ENCODE measurements at regions not wholly inside any gene's neighbourhood (a gene's known extent, or its start where the extent isn't known, plus 50 kb on each side); places are given as distances from the start of the nearest gene placed in this dataset.

DNA sequence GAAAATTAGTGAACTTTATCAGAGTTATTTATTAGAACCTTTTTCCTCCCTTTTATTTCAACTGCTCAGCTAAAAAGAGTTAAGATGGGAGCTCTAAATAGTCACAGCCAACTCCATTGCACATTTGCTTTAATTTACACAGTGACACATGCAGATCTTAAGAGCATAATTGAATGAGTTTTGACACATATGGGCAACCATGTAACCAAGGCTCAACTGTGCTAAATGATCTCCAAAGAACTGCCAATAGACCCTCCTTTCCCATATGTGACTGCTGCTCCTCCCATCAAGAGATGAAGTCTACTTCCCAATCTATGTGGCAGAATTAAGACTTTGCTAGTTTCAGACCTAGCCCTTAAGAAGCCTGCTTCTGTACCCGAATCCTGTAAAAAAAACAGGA lies 960.0 kb downstream of the BCL11B start:
- H3K27ac ChIP-seq = no peak overlapping the region
- TF ChIP-seq, protein P1, sequence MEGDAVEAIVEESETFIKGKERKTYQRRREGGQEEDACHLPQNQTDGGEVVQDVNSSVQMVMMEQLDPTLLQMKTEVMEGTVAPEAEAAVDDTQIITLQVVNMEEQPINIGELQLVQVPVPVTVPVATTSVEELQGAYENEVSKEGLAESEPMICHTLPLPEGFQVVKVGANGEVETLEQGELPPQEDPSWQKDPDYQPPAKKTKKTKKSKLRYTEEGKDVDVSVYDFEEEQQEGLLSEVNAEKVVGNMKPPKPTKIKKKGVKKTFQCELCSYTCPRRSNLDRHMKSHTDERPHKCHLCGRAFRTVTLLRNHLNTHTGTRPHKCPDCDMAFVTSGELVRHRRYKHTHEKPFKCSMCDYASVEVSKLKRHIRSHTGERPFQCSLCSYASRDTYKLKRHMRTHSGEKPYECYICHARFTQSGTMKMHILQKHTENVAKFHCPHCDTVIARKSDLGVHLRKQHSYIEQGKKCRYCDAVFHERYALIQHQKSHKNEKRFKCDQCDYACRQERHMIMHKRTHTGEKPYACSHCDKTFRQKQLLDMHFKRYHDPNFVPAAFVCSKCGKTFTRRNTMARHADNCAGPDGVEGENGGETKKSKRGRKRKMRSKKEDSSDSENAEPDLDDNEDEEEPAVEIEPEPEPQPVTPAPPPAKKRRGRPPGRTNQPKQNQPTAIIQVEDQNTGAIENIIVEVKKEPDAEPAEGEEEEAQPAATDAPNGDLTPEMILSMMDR (IDR thresholded peaks at IDR 0.05) = no peak
- no peak for TF ChIP-seq ZFX (IDR thresholded peaks at IDR 0.05; ENCODE audit: borderline replicate concordance)

- TF ChIP-seq ZFX (IDR thresholded peaks at IDR 0.05; ENCODE audit: borderline replicate concordance) = no peak
- TF ChIP-seq, protein P1 (IDR thresholded peaks at IDR 0.05) = no peak
- no peak overlapping the region for H3K27ac ChIP-seq
Measured at GRCh38 chr14:98321841-98322240, 950.2 kb downstream of the BCL11B start.

- H3K27ac ChIP-seq = no peak overlapping the region
- no peak for TF ChIP-seq ZFX (IDR thresholded peaks at IDR 0.05; ENCODE audit: borderline replicate concordance)
Measured at GRCh38 chr14:98323836-98324235, 948.2 kb downstream of the BCL11B start.

DNA sequence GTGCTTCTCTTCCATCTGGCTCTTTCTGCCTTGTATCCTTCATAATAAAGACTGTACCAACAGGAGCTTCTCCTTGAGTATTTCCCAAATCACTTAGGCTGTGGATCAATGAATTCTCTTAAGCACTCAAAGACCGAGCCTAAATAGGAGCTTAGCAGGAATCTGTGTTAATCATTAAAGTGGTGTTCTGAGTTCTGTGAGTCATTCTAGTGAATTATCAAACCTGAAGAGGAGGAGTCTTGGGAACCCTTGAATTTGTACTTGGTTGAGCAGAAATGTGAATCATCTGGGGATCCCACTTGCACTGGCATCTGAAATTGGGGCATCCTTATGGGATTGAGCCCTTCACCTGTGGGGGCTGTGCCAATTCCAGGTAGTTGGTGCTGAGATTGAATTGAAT lies 946.2 kb downstream of the BCL11B start:
- TF ChIP-seq, protein P1 (IDR thresholded peaks at IDR 0.05) = no peak
- TF ChIP-seq ZFX (IDR thresholded peaks at IDR 0.05; ENCODE audit: borderline replicate concordance) = no peak
- no peak overlapping the region for H3K27ac ChIP-seq

GRCh38 chr14:98328496-98328895 lies 943.5 kb downstream of the BCL11B start:
- H3K27ac ChIP-seq = no peak overlapping the region
- TF ChIP-seq, protein P1 (IDR thresholded peaks at IDR 0.05) = no peak
- no peak for TF ChIP-seq ZFX (IDR thresholded peaks at IDR 0.05; ENCODE audit: borderline replicate concordance)

GRCh38 chr14:98334186-98334585 lies 937.8 kb downstream of the BCL11B start:
- no peak overlapping the region for H3K27ac ChIP-seq
- TF ChIP-seq, protein P1 (IDR thresholded peaks at IDR 0.05) = no peak

DNA sequence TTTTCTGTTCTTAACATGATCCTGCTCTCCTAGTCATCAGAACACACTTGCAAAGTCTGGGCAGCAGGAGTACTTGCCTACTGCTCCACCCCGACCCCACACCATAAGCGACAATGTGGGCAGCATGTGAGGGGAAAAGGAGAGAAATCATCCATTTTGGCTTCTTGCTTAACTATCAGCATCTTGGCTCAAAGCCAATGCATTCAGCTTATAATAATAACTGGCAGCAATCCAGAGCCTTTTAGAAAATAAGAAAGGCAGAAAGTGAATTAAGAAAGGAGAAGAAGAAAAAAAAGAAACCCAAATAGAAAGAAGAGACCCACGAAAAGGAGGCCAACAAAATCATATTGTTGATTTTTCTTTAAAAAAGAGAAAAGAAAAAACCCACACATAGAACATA lies 930.8 kb downstream of the BCL11B start:
- no peak overlapping the region for H3K27ac ChIP-seq
- TF ChIP-seq ZFX (IDR thresholded peaks at IDR 0.05; ENCODE audit: borderline replicate concordance) = no peak
- TF ChIP-seq, protein P1 (IDR thresholded peaks at IDR 0.05) = no peak

- no peak for TF ChIP-seq ZFX (IDR thresholded peaks at IDR 0.05; ENCODE audit: borderline replicate concordance)
- TF ChIP-seq, protein P1 (IDR thresholded peaks at IDR 0.05) = no peak
- no peak overlapping the region for H3K27ac ChIP-seq
Measured at GRCh38 chr14:98345161-98345560, 926.8 kb downstream of the BCL11B start.
